Suprapubic skin (tissue), 4 donors: ENCODE measurements at regions not wholly inside any gene's neighbourhood (a gene's known extent, or its start where the extent isn't known, plus 50 kb on each side); places are given as distances from the start of the nearest gene placed in this dataset.
"Not testable (repeated sequence)": the region's sequence is repeated elsewhere in the genome, so short reads cannot be mapped to it uniquely, and the experiment has no call there.

Experiments
- DNase-seq, 2 donors: peaks; one replicate each; pipeline ENCODE4 v3.0.0-alpha.2; 2019; ENCODE audit warnings: low spot score in 2 of 2
- H3K27ac ChIP-seq: fragments of 200-600 bp; sonication (generic); one replicate; pipeline ENCODE4 v1.5.1; 2019
- H3K27me3 ChIP-seq: fragments of 200-600 bp; sonication (generic); one replicate; pipeline ENCODE4 v1.5.1; 2019
- H3K36me3 ChIP-seq: fragments of 200-600 bp; sonication (generic); one replicate; pipeline ENCODE4 v1.5.1; 2019
- H3K4me1 ChIP-seq: fragments of 200-600 bp; sonication (generic); one replicate; pipeline ENCODE4 v1.5.1; 2019
- H3K4me3 ChIP-seq: fragments of 200-600 bp; sonication (generic); one replicate; pipeline ENCODE4 v1.5.1; 2019; ENCODE audit warnings: mild to moderate bottlenecking
- H3K9me3 ChIP-seq: fragments of 200-600 bp; sonication (generic); one replicate; pipeline ENCODE4 v1.5.1; 2019
- EP300 ChIP-seq: sonication (generic); formaldehyde crosslinking; IDR thresholded peaks from one replicate; pipeline ENCODE4 v1.6.1; 2017; ENCODE audit warnings: antibody characterized with exemption
- POLR2A ChIP-seq, 2 donors: fragments of 450-650 bp; IDR thresholded peaks; one replicate each; pipeline ENCODE4 v1.6.1; 2017; ENCODE audit warnings: antibody characterized with exemption in 2 of 2, mild to moderate bottlenecking in 2 of 2, moderate library complexity in 2 of 2
- POLR2AphosphoS5 ChIP-seq, 3 donors: sonication (generic); formaldehyde crosslinking; IDR thresholded peaks; one replicate each; pipeline ENCODE4 v1.6.1; 2017; ENCODE audit warnings: antibody characterized with exemption in 3 of 3
- WGBS: methylation state at CpG from one replicate; pipeline ENCODE4 v1.1.5; 2018; 5-methylcytosine and 5-hydroxymethylcytosine counted together
- TF ChIP-seq, protein P1 (sequence below), 2 donors: fragments of 200-600 bp in 1 of 2; fragments of 450-650 bp in 1 of 2; sonication (generic) in 1 of 2; IDR thresholded peaks; one replicate each; pipeline ENCODE4 v1.5.1; 2016 to 2019; ENCODE audit warnings: antibody characterized with exemption in 2 of 2, mild to moderate bottlenecking in 1 of 2, moderate library complexity in 1 of 2

- Histone ChIP-seq H3K9me3 (no peaks in the 10 kb centered on the region), H3K4me3 (no peak overlapping the region), H3K36me3 (no peaks in the 10 kb centered on the region), H3K27me3 (no peaks in the 10 kb centered on the region), H3K27ac (no peak overlapping the region), H3K4me1 (no peaks in the 10 kb centered on the region)
- no peak for DNase-seq
- TF ChIP-seq EP300 = no peak
- no peak for TF ChIP-seq POLR2AphosphoS5 (IDR thresholded peaks at IDR 0.05)
- TF ChIP-seq, protein P1, sequence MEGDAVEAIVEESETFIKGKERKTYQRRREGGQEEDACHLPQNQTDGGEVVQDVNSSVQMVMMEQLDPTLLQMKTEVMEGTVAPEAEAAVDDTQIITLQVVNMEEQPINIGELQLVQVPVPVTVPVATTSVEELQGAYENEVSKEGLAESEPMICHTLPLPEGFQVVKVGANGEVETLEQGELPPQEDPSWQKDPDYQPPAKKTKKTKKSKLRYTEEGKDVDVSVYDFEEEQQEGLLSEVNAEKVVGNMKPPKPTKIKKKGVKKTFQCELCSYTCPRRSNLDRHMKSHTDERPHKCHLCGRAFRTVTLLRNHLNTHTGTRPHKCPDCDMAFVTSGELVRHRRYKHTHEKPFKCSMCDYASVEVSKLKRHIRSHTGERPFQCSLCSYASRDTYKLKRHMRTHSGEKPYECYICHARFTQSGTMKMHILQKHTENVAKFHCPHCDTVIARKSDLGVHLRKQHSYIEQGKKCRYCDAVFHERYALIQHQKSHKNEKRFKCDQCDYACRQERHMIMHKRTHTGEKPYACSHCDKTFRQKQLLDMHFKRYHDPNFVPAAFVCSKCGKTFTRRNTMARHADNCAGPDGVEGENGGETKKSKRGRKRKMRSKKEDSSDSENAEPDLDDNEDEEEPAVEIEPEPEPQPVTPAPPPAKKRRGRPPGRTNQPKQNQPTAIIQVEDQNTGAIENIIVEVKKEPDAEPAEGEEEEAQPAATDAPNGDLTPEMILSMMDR (IDR thresholded peaks at IDR 0.05) = no peak
- TF ChIP-seq POLR2A (IDR thresholded peaks at IDR 0.05) = no peak
Observed at GRCh38 chr17:54348234-54348633, 525.5 kb downstream of the KIF2B start.

- TF ChIP-seq EP300 (no peak), POLR2AphosphoS5 (IDR thresholded peaks at IDR 0.05) (no peak), POLR2A (IDR thresholded peaks at IDR 0.05) (no peak)
- TF ChIP-seq, protein P1 (IDR thresholded peaks at IDR 0.05) = no peak
- Histone ChIP-seq H3K27ac (no peak overlapping the region), H3K9me3 (no peaks in the 10 kb centered on the region), H3K27me3 (no peaks in the 10 kb centered on the region), H3K4me1 (no peaks in the 10 kb centered on the region), H3K4me3 (no peak overlapping the region), H3K36me3 (no peaks in the 10 kb centered on the region)
- WGBS = 84% methylated on average over 11 of the region's 11 CpGs
- DNase-seq = no peak
Observed at GRCh38 chr17:54353789-54354525, 531.2 kb downstream of the KIF2B start.

- not testable (repeated sequence) for H3K4me3 ChIP-seq, H3K27me3 ChIP-seq, H3K27ac ChIP-seq, H3K36me3 ChIP-seq, H3K9me3 ChIP-seq, DNase-seq, H3K4me1 ChIP-seq
- 67% methylated on average over 4 of the region's 4 CpGs for WGBS
Observed at GRCh38 chr17:54361073-54361472, 538.3 kb downstream of the KIF2B start.

DNA sequence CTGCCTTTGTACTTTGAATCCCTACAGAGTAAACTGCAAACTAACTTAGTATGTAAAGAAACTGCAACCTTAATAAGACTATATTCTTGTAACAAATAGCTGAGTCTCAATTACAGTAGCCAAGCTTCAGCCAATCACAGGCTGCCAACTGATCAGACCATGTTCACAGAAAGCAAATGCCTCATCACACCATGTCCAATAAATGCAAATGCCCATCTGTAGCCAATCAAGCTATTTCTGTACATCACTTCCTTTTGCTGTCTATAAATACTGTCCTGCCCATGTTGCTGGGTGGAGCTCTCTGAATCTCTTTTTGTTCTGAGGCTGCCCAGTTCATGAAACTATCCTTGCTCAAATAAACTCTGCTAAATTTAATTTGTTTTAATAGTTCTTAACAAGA is 531.7 kb upstream of the TOM1L1 start:
- TF ChIP-seq, protein P1 (IDR thresholded peaks at IDR 0.05) = no peak
- TF ChIP-seq POLR2AphosphoS5 (IDR thresholded peaks at IDR 0.05) (no peak), POLR2A (IDR thresholded peaks at IDR 0.05) (no peak), EP300 (no peak)

DNA sequence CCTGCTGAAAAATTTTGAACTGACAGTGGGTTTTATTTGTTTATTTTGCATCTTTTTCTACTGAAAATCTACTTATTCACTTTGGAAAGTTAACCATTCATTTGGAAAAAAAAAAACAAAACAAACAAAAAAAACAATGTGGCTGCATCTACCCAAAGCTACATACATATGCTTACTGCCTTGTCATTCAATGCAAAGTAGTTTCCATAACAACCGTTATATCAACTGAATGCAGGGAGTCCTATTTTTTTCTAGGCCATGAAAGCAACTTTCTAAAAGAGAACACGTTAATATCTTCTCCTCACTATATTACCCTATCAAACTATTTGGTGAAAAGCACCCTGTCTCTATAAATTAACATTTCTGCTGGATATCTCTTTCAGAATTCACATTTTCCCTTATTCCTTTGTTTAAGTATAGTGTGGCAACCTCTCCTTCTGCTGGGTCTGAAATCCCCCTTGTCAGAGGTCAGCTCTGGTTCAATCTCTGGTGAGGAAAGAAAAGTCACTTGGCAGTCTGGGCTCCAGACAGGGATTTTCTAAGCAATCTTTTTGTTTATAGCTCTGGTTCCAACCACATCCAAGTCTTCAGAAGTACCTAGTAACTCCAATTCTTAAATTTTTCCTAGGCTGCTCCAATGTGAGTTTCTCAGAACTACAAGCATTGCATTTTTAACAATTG is 528.4 kb upstream of the TOM1L1 start:
- H3K27ac ChIP-seq = no peak overlapping the region
- TF ChIP-seq POLR2AphosphoS5 (IDR thresholded peaks at IDR 0.05) = no peak
- no peak for TF ChIP-seq POLR2A (IDR thresholded peaks at IDR 0.05)
- TF ChIP-seq, protein P1 (IDR thresholded peaks at IDR 0.05) = no peak
- no peak for TF ChIP-seq EP300
- no peaks in the 10 kb centered on the region for H3K4me1 ChIP-seq
- WGBS = 63% methylated on average over 2 of the region's 2 CpGs
- no peaks in the 10 kb centered on the region for H3K36me3 ChIP-seq
- no peak for DNase-seq
- no peak overlapping the region for H3K4me3 ChIP-seq
- peaks cover 7% of the 10 kb centered on the region for H3K9me3 ChIP-seq
- H3K27me3 ChIP-seq = no peaks in the 10 kb centered on the region

More for the DNA sequence above, 531.7 kb upstream of the TOM1L1 start:
- Histone ChIP-seq H3K4me1 (no peaks in the 10 kb centered on the region), H3K4me3 (no peak overlapping the region), H3K27me3 (no peaks in the 10 kb centered on the region), H3K36me3 (no peaks in the 10 kb centered on the region), H3K9me3 (peaks cover 7% of the 10 kb centered on the region), H3K27ac (no peak overlapping the region)
- no peak for DNase-seq
